Astrocyte (in vitro differentiated cells and primary cell): ENCODE measurements at regions not wholly inside any gene's neighbourhood (a gene's known extent, or its start where the extent isn't known, plus 50 kb on each side); places are given as distances from the start of the nearest gene placed in this dataset.

Experiments used
- DNase-seq: peaks from one replicate; pipeline ENCODE4 v3.0.0-alpha.2; 2010; ENCODE audit warnings: low read depth
- FAIRE-seq: peaks from 2 replicates; lab custom pipeline; 2011; peaks lifted over from hg19 to GRCh38; lab: Jason Lieb, UNC
- H2AFZ ChIP-seq: 2 replicates; pipeline ENCODE4 v1.6.0; 2012; ENCODE audit warnings: low read depth, low read length, inconsistent platforms
- H3K27ac ChIP-seq: 2 replicates; pipeline ENCODE4 v1.5.1; 2011; ENCODE audit warnings: low read depth, low read length, inconsistent platforms
- H3K27me3 ChIP-seq: 2 replicates; pipeline ENCODE4 v1.6.0; 2011; ENCODE audit warnings: low read length, inconsistent platforms; ENCODE audit not compliant: insufficient read depth
- H3K36me3 ChIP-seq: 2 replicates; pipeline ENCODE4 v1.5.1; 2011; ENCODE audit warnings: low read length, inconsistent platforms; ENCODE audit not compliant: insufficient read depth
- H3K4me1 ChIP-seq: 2 replicates; pipeline ENCODE4 v1.5.1; 2011; ENCODE audit warnings: low read length, inconsistent platforms; ENCODE audit not compliant: insufficient read depth
- H3K4me2 ChIP-seq: 2 replicates; pipeline ENCODE4 v1.6.0; 2012; ENCODE audit warnings: low read length, inconsistent platforms
- H3K4me3 ChIP-seq: 2 replicates; pipeline ENCODE4 v1.5.1; 2011; ENCODE audit warnings: low read depth, mild to moderate bottlenecking, low read length, inconsistent platforms; ENCODE audit not compliant: insufficient read depth
- H3K79me2 ChIP-seq: 2 replicates; pipeline ENCODE4 v1.6.0; 2012; ENCODE audit warnings: mild to moderate bottlenecking, low read length, inconsistent platforms; ENCODE audit not compliant: insufficient read depth
- H3K9ac ChIP-seq: 2 replicates; pipeline ENCODE4 v1.6.0; 2012; ENCODE audit warnings: mild to moderate bottlenecking, low read length, inconsistent platforms
- H3K9me3 ChIP-seq: 2 replicates; pipeline ENCODE4 v1.5.1; 2012; ENCODE audit warnings: low read depth, mild to moderate bottlenecking, low read length, inconsistent platforms; ENCODE audit not compliant: insufficient read depth
- H4K20me1 ChIP-seq: 2 replicates; pipeline ENCODE4 v1.6.0; 2012; ENCODE audit warnings: low read length, inconsistent platforms; ENCODE audit not compliant: insufficient read depth
- H3K27ac Mint-ChIP-seq: one replicate; pipeline ENCODE4 v1.8.0; 2021; ENCODE audit warnings: mild to moderate bottlenecking, mixed read lengths; ENCODE audit not compliant: unreplicated experiment
- H3K27me3 Mint-ChIP-seq: one replicate; pipeline ENCODE4 v1.8.0; 2021; ENCODE audit warnings: low read depth, mixed read lengths; ENCODE audit not compliant: unreplicated experiment
- H3K36me3 Mint-ChIP-seq: one replicate; pipeline ENCODE4 v1.8.0; 2021; ENCODE audit warnings: low read depth, mixed read lengths; ENCODE audit not compliant: unreplicated experiment
- H3K4me1 Mint-ChIP-seq: one replicate; pipeline ENCODE4 v1.8.0; 2021; ENCODE audit warnings: low read depth, mixed read lengths; ENCODE audit not compliant: unreplicated experiment
- H3K4me3 Mint-ChIP-seq: one replicate; pipeline ENCODE4 v1.8.0; 2021; ENCODE audit warnings: mild to moderate bottlenecking, moderate library complexity, mixed read lengths; ENCODE audit not compliant: unreplicated experiment
- H3K9me3 Mint-ChIP-seq: one replicate; pipeline ENCODE4 v1.8.0; 2021; ENCODE audit warnings: mild to moderate bottlenecking, mixed read lengths; ENCODE audit not compliant: unreplicated experiment
- CTCF ChIP-seq: IDR thresholded peaks from 2 replicates; pipeline ENCODE4 v1.5.1; 2011; ENCODE audit warnings: low read depth, mild to moderate bottlenecking, inconsistent platforms, low read length, moderate library complexity; ENCODE audit not compliant: insufficient read depth
- EZH2 ChIP-seq: IDR thresholded peaks from 2 replicates; pipeline ENCODE4 v1.6.1; 2012; ENCODE audit warnings: mild to moderate bottlenecking, low read length, inconsistent platforms; ENCODE audit not compliant: insufficient read depth

- Mint-ChIP-seq H3K9me3 (peaks cover 2% of the 10 kb centered on the region), H3K27me3 (peaks cover 16% of the 10 kb centered on the region), H3K36me3 (no peaks in the 10 kb centered on the region), H3K4me1 (peaks cover 28% of the 10 kb centered on the region), H3K4me3 (no peak overlapping the region), H3K27ac (peak overlapping the region; percentile 13)
- no peaks in the 10 kb centered on the region for H3K79me2 ChIP-seq
- no peaks in the 10 kb centered on the region for H3K27me3 ChIP-seq
- no peak for TF ChIP-seq CTCF
- TF ChIP-seq EZH2, result no peak
- H4K20me1 ChIP-seq, result no peaks in the 10 kb centered on the region
- H3K9me3 ChIP-seq, result no peaks in the 10 kb centered on the region
- FAIRE-seq, result no peak
- peak; percentile 22 for DNase-seq
- no peak overlapping the region for H3K27ac ChIP-seq
- no peaks in the 10 kb centered on the region for H3K36me3 ChIP-seq
- no peak overlapping the region for H3K4me2 ChIP-seq
- H2AFZ ChIP-seq, result no peak overlapping the region
- H3K4me3 ChIP-seq, result no peak overlapping the region
- no peaks in the 10 kb centered on the region for H3K4me1 ChIP-seq
- no peak overlapping the region for H3K9ac ChIP-seq
These were observed 257.0 kb upstream of the ZNF32 start for GRCh38 chr10:43905512-43906236.

DNA sequence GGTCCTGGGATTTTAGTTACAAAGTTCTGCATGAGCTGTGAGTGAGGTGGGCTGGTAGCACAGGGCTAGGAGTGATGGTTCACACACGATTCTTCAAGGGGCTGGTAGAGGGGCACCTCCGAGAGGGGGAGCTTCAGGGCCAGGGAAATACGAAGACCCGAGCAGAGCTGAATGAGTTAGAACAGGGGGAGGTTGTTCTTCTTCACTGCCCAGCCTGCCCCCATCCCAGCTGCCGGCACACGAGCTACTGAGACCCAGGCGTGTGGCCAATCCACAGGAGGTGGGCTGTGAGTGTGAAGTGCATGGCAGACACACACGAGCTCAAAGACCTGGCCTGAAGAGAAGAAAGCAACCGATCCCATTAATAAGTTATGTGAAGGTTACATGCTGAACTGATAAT is 256.2 kb upstream of the ZNF32 start:
- no peak overlapping the region for H3K4me3 Mint-ChIP-seq
- no peak for TF ChIP-seq CTCF
- no peak for TF ChIP-seq EZH2
- peaks cover 16% of the 10 kb centered on the region for H3K27me3 Mint-ChIP-seq
- no peak overlapping the region for H3K9ac ChIP-seq
- H3K27ac Mint-ChIP-seq, result no peak overlapping the region
- no peaks in the 10 kb centered on the region for H3K27me3 ChIP-seq
- H3K36me3 ChIP-seq, result no peaks in the 10 kb centered on the region
- no peaks in the 10 kb centered on the region for H4K20me1 ChIP-seq
- DNase-seq (no peak), FAIRE-seq (no peak)
- no peaks in the 10 kb centered on the region for H3K79me2 ChIP-seq
- no peak overlapping the region for H3K4me2 ChIP-seq
- H2AFZ ChIP-seq, result no peak overlapping the region
- H3K4me3 ChIP-seq, result no peak overlapping the region
- H3K4me1 ChIP-seq, result no peaks in the 10 kb centered on the region
- peaks cover 2% of the 10 kb centered on the region for H3K9me3 Mint-ChIP-seq
- no peak overlapping the region for H3K27ac ChIP-seq
- no peaks in the 10 kb centered on the region for H3K36me3 Mint-ChIP-seq
- H3K9me3 ChIP-seq, result no peaks in the 10 kb centered on the region
- H3K4me1 Mint-ChIP-seq, result peaks cover 28% of the 10 kb centered on the region

- Mint-ChIP-seq H3K9me3 (peaks cover 2% of the 10 kb centered on the region), H3K27ac (no peak overlapping the region), H3K4me3 (no peak overlapping the region)
These were observed 255.6 kb upstream of the ZNF32 start for GRCh38 chr10:43904301-43904700.

More at GRCh38 chr10:43904301-43904700, 255.6 kb upstream of the ZNF32 start:
- H2AFZ ChIP-seq, result no peak overlapping the region
- no peaks in the 10 kb centered on the region for H3K27me3 ChIP-seq
- H3K27me3 Mint-ChIP-seq, result peaks cover 16% of the 10 kb centered on the region
- no peak for DNase-seq
- H3K79me2 ChIP-seq, result no peaks in the 10 kb centered on the region
- TF ChIP-seq EZH2, result no peak
- no peak for TF ChIP-seq CTCF
- H3K27ac ChIP-seq, result no peak overlapping the region
- H3K36me3 Mint-ChIP-seq, result no peaks in the 10 kb centered on the region
- no peaks in the 10 kb centered on the region for H3K9me3 ChIP-seq
- no peak for FAIRE-seq
- no peaks in the 10 kb centered on the region for H3K4me1 ChIP-seq
- no peak overlapping the region for H3K9ac ChIP-seq
- H3K36me3 ChIP-seq, result no peaks in the 10 kb centered on the region
- H4K20me1 ChIP-seq, result no peaks in the 10 kb centered on the region
- no peak overlapping the region for H3K4me3 ChIP-seq
- peaks cover 28% of the 10 kb centered on the region for H3K4me1 Mint-ChIP-seq
- no peak overlapping the region for H3K4me2 ChIP-seq
